GM12875 (cell line): ENCODE measurements at regions not wholly inside any gene's neighbourhood (a gene's known extent, or its start where the extent isn't known, plus 50 kb on each side); places are given as distances from the start of the nearest gene placed in this dataset.

Experiments
- H3K4me3 ChIP-seq: one replicate; pipeline ENCODE4 v1.5.1; 2011; ENCODE audit warnings: low read depth, low read length, control low read depth
- CTCF ChIP-seq: IDR thresholded peaks from 2 replicates; pipeline ENCODE4 v1.5.1; 2011; ENCODE audit warnings: low read depth, mild to moderate bottlenecking, control low read depth, inconsistent platforms, low read length, moderate library complexity, borderline replicate concordance; ENCODE audit not compliant: insufficient read depth

- no peak overlapping the region for H3K4me3 ChIP-seq
- no peak for TF ChIP-seq CTCF
Observed at GRCh38 chrX:110951472-110952269, 144.3 kb upstream of the PAK3 start.

DNA sequence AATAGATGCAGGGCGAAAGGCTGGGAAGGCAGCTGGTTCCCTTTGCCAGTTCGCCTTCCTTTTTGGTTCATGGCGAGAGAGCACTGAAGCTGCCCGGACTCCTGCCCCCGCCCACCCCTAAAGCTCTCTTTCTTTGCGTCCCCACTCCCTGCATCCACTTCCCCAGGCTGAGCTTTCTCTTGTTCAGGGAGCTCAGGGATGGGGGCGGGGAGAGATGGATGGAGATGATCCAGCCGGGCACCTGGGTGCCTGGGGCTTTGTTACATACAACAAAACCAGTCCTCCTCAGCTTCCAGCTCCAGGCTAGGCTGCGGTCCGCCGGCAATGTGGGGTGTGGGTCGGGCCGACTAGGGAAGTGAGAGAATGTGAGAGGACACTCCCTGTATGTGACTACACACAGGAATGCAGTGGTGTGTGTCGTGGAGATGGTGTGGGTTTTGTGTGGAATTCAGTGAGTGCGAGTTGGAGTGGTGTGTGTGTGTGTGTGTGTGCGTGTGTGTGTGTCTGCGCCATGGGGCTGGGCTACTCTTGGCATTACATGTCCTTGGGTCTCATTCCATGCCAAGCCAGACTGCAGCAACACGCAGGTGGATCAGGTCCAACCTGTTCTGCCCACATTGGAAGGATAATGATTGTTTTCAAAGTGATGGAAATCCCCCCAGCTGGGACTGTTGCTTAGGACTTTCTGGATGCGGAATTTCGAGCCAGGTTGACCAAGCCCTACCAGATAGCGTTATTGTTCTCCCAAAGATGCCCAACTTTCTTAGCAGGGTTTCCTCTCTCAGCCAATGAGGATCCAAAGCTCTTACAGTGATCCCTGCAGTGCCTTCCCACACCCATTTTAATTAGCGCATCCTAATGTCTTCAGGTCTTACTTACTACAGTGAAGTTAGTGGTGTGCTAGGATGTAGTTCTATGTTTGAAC lies 149.4 kb upstream of the CHRDL1 start:
- H3K4me3 ChIP-seq, result no peak overlapping the region

GRCh38 chrX:110944311-110944750 lies 148.7 kb upstream of the CHRDL1 start:
- no peak for TF ChIP-seq CTCF
- H3K4me3 ChIP-seq, result no peak overlapping the region

More for the DNA sequence above, 149.4 kb upstream of the CHRDL1 start:
- no peak for TF ChIP-seq CTCF

DNA sequence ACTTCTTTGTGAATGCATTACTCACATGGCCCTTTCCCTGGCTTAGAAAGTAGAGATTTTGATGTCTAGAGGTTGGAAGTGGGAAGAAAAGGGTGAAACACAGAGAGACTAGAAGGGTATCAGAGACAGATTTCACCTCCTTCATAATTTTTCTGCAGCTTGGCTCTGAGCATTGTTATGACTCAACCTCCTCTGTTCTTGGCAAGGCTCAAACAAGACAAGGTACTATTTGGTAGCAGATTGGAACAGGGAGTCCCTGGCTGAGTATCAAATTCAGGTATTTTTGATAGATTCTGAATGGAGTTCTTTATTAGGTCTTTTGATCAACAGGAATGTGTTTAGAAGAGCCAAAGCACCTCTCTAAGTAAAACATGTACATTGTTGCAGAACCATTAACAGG lies 146.3 kb upstream of the CHRDL1 start:
- no peak for TF ChIP-seq CTCF

GRCh38 chrX:110938977-110939732 lies 143.5 kb upstream of the CHRDL1 start:
- H3K4me3 ChIP-seq, result no peak overlapping the region

More for the DNA sequence above, 146.3 kb upstream of the CHRDL1 start:
- no peak overlapping the region for H3K4me3 ChIP-seq

DNA sequence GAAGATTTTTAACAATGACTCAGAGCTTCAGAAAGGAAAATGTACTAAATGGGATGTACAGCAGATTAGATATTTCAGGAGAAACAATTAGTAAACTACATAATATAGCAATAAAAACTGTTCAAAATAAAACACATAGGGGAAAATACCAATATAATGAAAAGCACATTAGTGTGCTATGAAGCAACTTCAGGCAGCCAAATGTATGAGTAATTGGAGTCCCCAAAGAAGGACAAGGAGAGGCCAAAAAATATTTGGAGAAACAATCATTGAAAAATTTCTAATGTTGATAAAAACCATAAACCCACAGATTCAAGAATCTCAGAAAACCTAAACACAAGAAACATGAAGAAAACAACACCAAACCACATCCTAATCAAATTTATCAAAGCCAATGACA lies 129.3 kb upstream of the CHRDL1 start:
- no peak overlapping the region for H3K4me3 ChIP-seq
- TF ChIP-seq CTCF, result no peak

More at GRCh38 chrX:110938977-110939732, 143.5 kb upstream of the CHRDL1 start:
- TF ChIP-seq CTCF, result no peak
